ENCODE measurements at regions not wholly inside any gene's neighbourhood (a gene's known extent, or its start where the extent isn't known, plus 50 kb on each side); places are given as distances from the start of the nearest gene placed in this dataset.
A peak's percentile ranks its signal among the peaks of the same experiment; 100 is the strongest.

DNA sequence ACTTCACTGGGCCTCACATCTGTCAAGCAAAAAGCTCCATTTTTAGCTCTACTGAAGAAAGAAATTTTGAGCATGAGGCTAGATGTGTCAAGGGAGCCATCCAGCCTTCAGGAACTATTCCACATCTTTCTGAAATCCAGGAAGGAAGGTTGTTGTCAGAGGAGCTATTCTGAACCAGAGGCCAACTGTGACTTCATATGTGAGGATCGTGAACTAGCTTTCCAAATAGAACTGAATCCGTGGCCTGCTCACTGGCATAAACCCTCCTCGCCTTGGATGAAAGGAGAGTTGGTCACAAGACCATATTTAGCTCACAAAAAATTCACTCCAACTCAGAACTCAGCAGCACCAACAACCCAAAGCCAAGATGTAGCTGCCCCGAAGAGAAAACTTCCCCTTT is 195.8 kb downstream of the FOXO1 start:
- DNase-seq = no peak

DNA sequence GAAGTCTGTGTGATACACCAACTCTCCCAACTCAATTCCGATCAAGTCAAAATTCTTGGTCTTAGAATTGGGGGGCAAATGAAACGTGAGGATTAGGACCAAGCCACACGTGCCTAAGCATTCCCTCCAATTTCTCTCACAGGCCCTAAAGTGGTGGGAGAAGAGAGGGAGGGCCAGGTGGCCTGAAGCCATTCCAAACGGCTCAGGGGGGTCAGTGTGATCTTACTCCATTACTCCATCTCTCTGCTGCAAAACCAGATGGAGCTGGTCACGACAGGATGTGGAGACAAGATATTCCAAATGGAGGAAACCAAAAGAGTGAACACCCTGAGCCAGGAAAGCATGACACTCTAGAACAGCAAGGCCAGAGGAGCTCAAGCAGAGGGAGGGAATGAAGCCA is 195.4 kb downstream of the FOXO1 start:
- no peak for DNase-seq

DNA sequence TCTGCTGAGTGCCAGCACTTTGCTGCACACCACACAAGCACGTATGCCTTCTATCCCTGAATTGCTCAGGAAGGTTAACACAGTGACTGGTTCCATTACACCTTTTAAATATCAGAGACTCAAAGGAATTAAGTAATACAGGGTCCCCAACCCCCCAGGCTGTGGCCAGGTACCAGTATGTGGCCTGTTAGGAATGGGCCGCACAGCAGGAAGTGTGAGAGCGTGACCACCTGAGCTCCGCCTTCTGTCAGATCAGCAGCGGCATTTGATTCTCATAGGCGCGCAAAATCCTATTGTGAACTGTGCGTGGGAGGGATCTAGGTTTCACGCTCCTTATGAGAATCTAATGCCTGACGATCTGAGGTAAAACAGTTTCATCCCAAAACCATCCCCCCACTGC is 194.5 kb downstream of the FOXO1 start:
- DNase-seq = no peak

DNA sequence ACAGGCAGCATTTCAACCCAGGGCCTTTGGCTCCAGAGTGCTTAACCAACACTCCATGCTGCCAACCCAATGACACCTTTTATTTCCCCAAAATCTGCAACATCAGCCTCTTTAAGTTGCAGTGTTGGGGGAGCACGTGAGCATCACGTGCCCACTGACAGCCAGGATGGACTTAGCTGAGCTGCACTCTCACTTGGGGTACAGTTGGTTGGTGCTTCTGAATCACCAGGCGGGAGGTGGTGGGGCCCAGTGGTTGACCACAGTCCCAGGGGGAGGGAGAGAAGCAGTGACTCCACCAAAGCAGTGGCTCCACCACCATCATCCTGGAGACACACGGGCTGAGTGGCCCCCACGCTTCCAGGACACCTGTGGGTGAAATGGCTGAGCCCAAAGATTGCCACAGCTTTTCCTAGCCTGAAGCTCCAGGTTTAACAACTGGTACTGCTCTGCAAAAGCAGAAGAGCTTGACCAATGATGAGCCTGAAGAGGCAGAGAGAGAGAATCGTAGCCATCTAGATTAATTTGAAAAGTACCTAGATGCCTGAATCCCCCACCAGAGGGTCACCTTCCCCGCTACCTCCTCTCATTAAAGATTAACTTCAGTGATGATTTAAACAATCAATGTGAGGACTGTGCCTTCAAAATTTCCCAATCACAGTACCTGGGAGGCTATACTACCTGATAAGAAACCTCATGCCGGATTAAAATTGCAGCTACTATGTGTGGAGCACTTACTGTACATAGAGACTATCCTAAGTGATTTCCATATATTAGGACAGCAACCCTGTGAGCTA is 193.8 kb downstream of the FOXO1 start:
- no peak for DNase-seq

DNA sequence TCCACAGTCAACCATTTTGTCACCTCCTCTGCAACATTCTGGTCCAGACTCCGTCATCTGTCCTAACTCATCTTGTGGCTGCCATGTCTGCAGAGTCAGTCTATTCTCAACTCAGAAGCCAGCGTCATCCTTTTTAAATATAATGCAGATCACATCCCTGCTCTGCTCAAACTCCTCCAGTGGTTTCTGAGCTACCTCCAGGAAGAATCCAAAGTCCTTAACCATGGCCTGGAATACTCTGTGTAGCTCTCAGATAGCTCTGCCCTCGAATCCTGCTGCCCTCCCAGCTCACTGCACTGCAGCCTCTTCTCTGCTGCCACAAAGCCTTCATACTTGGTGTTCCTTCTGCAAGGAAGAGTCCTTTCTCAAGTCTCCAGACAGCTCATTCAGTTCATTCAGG is 190.8 kb downstream of the FOXO1 start:
- DNase-seq = no peak

DNA sequence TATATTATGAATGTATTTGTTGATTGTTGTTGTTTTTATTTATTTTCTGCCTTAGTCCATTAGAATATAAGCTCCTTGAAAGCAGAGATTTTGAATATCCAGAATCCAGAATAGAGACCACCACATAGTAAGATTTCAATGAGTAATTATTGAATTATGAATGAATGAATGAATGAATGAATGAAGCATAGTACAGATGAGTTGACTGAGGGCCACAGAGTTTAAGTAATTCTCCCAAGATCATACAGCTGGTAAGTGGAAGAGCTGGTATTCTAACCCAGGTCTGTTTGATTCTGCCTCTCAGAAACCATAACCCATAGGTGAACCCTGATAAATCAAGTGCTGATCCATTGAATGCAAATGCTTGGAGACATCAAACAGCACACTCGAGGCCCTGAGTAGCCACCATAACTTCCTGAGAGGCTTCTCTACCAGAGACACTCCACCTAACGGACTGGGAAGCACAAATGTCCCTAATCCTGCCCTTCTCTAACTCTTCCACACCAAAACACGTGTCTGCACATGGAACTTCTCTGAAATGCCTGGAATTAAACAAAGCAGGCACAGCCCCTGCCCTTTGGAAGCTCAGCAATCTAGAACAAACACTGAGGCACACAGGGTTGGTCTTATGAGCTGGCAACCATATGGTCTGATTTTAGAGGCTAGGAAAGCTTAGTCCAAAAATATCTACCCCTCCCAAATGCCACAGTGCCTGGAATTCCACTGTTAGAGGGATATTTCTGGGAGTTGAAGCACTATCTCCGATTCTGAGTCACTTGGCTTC is 190.1 kb downstream of the FOXO1 start:
- no peak for DNase-seq

DNA sequence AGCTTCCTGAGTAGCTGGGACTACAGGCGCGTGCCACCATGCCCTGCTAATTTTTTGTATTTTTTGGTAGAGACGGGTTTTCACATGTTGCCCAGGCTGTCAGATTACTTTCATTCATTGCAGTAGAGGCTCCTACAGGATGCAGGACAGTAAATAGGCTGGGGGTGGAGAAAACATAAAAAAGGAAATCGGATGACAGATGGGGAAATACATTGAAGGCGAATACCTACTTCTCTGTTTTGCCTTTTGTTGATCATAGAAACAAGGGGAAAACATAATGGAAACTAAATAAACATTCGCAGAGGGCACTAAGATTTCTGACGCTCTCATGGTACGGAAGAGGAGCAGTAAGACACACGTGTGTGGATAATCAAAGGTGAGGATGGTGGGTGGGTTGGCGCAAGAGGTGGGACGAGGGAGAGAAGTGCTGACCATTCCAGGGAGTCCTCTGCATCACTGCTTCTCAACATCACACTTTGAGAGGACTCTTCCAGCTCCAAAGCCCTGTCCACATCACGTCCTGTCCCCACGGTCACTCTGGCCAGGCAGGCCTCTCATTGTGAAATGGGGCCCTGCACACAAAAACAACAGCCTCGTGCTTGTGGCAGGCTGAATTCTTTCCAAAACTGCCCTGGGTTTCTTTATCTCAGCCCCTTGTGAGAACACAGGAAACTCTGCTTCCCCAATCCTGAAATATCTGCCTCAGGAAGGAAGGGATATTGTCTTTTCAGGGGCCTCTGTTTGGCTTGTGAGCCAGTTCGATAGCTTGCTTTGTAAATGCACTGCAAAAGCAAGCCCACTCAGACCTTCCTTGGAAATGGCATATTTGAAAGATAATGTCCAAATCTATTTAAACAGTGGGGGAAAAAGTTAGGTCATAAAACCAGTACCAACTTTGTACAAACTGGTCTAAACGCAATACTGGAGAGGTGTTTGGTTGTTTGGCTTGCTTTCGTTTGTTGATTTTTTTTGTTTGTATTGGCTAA is 188.5 kb downstream of the FOXO1 start:
- DNase-seq = no peak

DNA sequence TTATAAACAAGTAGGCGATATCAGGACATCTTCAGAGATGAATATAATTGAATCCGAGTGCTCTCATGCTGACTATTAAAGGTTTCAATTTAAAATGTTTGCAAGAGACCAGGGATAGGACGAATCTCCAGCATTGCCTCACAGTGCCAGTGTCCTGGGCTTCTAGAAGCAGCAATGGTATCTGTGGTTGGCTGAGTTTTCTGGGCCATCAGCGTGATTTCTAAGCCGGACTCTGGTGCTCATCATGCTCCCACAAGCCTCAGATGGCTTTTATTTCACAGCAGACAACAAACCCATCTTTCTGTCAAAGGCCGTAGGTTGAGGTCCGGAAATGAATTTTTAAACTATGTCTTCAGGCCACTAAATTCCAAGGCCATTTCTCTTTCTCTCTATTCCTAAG is 187.7 kb downstream of the FOXO1 start:
- DNase-seq = no peak

DNA sequence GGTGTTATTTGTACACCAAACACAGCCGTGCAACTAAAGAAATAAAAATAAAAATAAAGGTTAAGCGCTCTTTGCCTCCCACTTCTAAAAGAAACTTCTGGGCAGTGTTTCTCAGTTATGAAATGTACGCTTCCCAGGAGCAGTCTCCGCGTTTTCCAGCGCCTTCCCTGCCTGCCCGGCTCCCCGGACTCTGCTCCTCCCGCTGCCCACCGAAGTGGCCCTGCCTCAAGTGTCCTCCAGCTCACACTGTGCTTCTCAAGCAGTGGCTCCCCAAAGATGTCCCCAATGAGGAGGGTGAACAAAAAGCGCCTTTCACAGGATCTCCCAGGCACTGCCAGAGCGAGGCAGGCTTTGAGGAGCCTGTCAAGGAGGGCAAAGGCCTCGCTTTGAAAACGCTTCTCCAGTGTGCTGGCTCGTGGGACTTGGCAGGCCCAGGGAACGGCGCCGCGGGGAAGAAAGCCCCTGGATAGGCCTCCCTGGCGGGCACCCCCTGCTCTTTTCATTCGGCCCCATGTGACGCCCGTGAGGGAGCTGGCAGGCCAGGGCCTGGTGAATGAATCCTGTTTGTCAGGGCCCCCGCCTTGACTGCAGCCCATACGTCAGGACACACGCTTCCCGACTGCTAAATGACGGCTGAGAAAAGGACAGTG is 187.1 kb downstream of the FOXO1 start:
- DNase-seq = no peak

DNA sequence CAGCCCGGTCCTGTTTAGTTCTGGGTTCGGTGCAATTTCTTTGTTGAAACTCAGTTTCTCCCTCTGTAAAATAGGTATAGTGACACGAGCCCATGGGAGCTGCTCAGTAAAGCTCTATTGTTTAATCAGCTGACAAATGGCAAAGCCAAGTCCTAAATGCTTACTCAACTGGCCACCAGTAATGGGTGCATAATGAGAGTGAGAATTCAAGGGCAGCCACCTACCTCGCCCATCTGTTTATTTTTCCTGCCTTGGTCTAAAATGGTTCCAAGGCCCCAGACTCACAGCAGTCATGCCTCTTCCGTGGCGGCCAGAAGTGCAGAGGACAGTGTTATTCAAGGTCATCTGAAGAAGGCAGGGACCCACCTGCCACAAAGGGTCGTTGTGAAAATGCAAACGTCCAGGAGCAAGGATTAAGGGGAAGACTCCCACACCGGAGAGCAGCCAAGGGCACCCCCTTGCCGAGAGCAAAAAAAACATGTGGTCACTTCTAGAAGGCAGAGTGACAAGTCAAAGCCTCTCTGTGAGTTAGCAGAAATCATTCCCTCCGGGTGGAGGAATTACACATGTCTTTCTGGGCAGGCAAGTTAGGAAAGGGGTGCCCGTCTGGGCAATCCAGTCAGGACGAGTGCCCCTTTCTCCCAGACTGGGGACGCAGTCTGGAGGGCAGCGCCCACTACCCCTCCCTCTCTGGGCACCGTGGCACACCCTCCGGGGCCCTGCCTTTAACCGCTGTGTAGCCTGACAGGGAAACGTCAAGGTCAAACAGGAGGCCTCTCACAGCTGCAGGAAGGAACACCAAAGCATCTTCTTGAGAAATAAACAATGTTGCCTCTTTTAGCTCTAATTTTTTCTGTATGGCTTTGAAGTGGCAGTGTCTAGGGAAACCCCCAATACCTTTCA is 186.2 kb downstream of the FOXO1 start:
- DNase-seq = no peak

DNA sequence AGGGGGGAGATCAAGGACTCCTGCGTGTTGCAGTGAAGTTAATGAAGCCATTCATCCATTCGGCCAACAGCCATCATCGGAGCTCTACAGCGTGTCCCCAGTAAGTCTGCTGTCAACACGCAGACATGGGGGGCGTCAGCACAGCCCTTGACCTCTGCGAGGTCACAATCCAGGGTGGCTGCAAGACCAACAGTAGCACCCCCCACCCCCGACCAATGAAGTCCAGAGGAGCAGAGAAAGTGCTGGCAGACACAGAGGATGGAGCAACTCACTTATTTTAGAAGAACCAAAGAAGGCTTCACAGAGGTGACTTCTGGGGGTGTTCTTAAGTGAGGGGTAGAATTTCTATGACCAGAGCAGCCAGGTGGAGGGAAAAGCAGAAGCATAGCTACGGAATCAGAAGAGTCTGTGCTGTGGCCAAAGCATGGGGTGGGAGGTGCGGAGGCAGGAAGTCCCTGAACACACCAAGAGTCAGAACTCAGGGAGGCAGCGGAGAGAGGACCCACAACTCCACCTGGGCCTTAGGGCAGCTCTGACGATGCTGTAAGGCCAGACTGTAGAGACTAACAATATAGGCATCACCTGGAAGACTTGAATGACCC is 185.4 kb downstream of the FOXO1 start:
- no peak for DNase-seq

DNA sequence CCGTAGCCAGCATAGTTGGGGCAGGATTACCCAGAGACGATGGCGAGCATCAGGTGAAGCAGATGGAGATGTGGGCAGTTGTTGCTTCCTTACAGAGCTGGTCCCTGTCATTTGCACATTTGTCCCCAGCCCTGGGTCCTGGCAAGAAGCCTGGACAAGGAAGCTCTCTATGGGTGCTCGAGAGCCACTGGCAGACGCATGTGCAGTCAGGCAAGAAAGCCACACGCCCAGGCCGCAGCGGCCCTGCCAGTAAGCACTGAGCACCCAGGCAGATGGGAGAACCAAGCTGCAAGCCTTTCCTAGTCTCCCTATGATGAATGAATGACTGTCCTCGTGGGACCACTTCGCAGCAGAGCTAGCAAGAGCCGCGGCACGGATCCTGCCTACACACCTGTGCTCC is 182.8 kb downstream of the FOXO1 start:
- peak; percentile 17 for DNase-seq

DNA sequence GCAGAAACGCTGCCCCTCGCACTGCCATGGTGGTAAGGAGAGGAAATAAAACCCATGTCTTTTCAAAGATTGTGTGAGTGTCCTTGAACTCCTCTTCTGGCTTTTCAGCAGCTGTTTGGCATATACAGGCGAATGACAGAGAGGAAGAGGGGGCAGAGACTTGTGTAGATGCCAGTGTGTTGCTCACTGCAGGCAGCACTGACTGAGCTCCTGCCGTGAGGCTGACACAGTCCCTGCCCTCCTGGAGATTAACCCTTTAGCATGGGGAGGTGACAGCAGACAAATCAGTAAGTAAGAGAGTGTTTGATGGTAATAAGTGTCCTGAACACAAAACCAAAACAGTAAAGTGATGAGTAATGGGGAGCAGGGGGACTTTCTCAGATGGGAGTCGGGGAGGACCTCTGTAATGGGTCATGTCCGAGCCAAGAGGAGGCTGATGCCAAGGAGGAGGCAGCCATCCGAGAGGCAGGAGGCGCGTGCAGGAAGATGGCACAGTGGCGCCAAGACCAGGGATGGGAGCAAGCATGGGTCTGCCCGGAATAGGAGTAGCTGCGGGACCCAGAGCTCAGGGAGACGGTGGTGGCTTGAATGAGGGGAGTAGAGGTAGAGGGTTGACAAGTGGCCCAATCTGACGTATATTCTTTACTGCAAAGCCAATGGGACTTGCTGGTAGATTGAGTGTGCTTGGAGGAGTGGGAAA is 182.2 kb downstream of the FOXO1 start:
- no peak for DNase-seq

DNA sequence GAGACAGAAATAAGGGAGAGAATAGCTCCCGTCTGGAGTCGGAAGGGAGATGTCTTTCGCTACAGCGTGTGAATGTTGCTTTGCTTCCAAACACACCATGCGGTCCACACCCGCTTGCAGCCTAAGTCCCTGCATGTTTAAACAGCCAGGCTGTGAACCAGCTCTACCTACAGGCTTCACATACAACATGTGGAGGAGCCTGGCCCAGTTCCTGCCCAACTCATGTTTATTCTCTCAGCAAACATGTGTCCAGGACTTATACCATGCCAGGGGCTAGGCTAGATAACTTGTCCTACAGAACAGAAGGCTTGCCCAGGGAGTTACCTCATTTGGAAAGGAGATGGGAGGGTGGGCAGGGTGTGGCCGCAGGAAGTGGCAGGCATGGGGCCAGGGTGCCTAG is 181.5 kb downstream of the FOXO1 start:
- no peak for DNase-seq

DNA sequence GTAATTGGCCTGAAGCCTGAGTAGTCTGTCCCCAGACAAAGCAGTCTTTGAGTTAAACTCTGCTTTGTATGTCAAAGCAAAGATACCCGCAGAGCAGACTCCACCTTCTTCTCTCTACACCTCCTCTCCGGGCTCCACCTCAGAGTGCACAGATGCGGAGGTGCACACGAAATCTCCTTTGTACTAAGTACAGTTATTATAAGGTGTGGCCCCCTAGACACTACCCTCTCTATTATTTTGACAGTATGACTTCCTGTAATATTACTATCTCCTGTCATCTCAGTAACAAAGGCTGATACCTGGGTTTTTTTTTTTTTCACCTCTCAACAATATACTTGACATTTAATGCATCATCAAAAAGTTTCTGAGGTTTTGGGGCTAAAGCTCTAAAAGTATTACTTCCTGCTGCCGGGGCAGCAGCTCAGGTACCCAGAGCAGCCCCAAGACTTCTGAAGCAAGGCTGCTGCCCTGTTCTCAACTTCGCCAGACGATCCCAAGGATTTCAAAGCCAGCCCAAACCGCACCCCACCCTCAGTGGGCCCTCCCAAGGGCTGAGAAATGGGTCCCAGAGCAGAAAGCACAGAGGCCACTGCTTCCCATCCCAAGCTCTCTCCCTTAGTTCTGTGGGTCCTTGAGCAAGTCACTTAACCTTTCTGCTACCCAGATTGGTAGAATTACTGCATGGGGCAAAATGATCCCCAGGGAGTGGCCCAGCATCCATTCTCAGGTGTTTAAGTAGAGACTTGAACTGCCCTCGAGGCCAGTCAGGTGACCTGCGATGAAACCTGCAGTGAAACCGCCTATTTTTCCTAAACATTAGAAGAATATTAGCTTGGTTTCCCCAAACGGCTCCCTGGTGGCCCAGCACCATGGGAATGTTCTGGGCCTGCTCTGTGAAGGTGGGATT is 180.6 kb downstream of the FOXO1 start:
- DNase-seq = no peak

DNA sequence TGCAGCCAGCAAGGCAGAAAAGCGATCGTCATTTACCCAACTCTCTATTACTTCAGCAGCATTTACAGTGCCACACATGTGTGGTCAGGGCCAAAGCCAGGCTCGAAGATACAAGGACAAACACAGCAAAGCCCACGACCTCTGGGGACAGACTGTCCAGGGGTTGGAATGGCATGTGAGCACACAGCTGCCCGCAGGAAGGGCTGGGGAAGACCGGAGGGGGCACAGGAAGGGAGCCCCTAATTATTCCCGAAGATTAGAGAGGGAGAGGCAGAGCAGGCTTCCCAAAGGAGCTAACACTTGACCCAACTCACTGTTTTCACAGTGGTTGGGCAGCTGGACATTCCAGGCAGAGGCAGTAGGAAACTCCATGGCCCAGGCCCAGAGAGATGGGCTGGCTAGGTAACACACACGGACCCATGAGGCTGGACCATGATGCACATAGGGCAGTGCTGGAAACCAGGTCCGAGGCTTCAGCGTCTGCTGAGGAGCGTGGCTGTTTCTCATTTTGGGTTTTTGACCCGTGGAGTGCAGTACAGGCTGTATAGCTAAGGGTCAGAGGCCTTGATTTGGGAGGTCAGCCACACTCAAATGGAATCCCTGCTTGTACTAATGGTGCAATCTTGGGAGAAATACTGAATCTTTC is 179.8 kb downstream of the FOXO1 start:
- no peak for DNase-seq

DNA sequence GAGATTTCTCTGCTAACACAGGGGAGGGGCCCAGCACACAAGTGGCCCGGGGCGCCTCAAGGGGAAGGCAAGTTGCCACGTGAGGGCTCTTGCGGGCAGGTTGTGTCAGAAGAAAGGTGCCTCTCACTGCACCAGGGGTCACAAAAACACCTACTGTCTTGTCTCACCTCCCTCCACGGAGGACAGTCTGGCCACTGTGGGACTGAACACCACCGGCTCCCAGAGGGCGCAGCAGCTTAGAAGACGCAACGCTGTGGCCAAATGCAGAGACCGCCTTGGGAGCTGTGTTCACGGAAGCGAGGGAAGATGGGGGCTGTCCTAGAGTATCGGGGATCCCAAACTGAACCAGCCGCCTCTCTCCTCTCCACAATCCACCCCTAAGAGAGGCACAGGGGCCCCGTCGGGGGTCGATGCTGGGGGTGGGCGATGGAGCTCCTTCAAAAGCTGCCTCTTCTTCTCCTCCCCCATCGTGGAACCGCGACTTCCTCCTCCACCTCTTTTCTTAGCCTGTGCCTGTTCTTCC is 177.5 kb downstream of the FOXO1 start:
- DNase-seq = no peak

DNA sequence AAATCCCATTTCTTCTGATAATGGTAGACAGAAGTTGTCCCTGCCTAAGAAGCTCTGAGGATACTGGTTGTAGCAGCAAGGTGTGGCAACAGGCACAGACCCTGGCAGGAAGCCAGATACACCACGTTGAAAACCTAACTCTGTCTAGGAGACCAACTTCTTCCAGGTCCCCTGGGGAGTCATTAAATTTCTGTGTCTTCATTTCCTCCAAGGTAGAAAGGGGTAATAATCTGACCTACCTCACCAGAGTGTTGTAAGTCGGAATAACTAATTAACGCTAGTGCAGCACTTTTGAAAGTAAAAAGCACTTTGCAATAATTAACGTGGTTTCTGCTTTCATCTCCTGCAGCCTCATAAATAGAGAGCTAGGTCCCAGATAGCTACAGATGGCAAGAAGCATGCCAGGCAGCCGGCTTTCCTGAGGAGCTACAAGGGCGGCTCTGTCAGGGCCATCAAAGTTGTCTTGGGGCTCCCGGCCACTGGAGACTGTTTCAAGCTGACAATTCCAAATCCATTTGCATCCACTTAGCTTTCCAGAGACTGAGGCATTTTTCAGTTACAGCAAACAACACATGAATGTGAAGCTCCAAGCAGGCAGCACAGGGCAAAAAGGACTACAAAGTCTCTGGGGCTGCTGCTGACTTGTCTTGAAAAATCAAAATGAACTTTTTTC is 176.2 kb downstream of the FOXO1 start:
- DNase-seq = no peak

All from SHP77 treated with DMSO at 0.1 percent for 48 hours (cell line).